Uterus (tissue), 2 donors: ENCODE measurements at regions not wholly inside any gene's neighbourhood (a gene's known extent, or its start where the extent isn't known, plus 50 kb on each side); places are given as distances from the start of the nearest gene placed in this dataset.

Source experiments
- CTCF ChIP-seq, 4 experiments: fragments of 200-600 bp in 2 of 4; fragments of 450-650 bp in 2 of 4; sonication (generic) in 2 of 4; IDR thresholded peaks; one replicate each; pipeline ENCODE4 v1.5.1; 2016 to 2019; ENCODE audit warnings: antibody characterized with exemption in 4 of 4, mild to moderate bottlenecking in 2 of 4, moderate library complexity in 1 of 4
- POLR2A ChIP-seq, 2 donors: fragments of 450-650 bp; IDR thresholded peaks; one replicate each; pipeline ENCODE4 v1.6.1; 2016; ENCODE audit warnings: antibody characterized with exemption in 2 of 2, mild to moderate bottlenecking in 1 of 2, moderate library complexity in 1 of 2

DNA sequence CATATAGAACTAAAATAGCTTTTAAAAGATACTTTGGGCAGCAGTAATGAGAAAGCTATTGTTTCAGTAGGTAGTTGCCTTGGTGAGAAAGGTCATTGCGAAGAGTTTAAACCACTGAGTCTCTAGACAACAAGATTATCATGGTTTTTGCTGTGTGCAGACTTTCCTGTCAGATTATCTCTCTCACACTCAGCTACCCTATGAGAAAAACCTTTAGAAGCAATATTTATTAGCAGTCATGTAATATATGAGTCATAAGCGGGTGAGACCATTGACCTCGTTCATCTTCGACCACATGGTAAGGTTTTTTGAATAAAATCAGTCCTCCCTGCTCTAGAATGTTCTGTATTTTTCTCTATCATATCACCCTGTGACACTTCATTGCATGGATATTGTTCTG, 59.9 kb downstream of the GPR65 start:
- TF ChIP-seq CTCF (IDR thresholded peaks at IDR 0.05), result no peak
- no peak for TF ChIP-seq POLR2A (IDR thresholded peaks at IDR 0.05)
